ENCODE measurements at regions not wholly inside any gene's neighbourhood (a gene's known extent, or its start where the extent isn't known, plus 50 kb on each side); places are given as distances from the start of the nearest gene placed in this dataset.
A peak's percentile ranks its signal among the peaks of the same experiment; 100 is the strongest.

GRCh38 chr15:46622851-46623250, 988.0 kb downstream of the SQOR start:
- 79% methylated on average over 2 of the region's 2 CpGs for WGBS
- Histone ChIP-seq H3K4me1 (ENCODE audit: control insufficient read depth, insufficient read depth, low read depth, low read length) (no peaks in the 10 kb centered on the region), H3K18ac (ENCODE audit: low read depth in 1 of 2, low read length in 2 of 2) (no peak overlapping the region), H3K4ac (ENCODE audit: low read depth in 1 of 2, low read length in 2 of 2) (no peak overlapping the region), H3K14ac (ENCODE audit: low read length in 2 of 2) (no peak overlapping the region), H3K23ac (ENCODE audit: low read length in 2 of 2) (no peak overlapping the region), H3K9ac (ENCODE audit: low read length) (no peak overlapping the region), H3K27me3 (ENCODE audit: control insufficient read depth in 1 of 2, insufficient read depth in 1 of 2, low read length in 2 of 2) (no peaks in the 10 kb centered on the region), H2BK12ac (ENCODE audit: low read length in 2 of 2) (no peak overlapping the region), H2AFZ (ENCODE audit: low read depth, low read length) (no peak overlapping the region), H3K79me1 (replicated peaks; ENCODE audit: low read length, poor library complexity, severe bottlenecking) (no peaks in the 10 kb centered on the region), H4K8ac (ENCODE audit: low read length) (no peak overlapping the region), H3K9me3 (ENCODE audit: control insufficient read depth, low read length) (peaks cover 25% of the 10 kb centered on the region), H2BK120ac (ENCODE audit: low read depth, low read length) (no peak overlapping the region), H4K91ac (ENCODE audit: low read length) (no peak overlapping the region), H2AK5ac (ENCODE audit: low read length, severe bottlenecking) (no peak overlapping the region), H3K36me3 (ENCODE audit: control insufficient read depth in 1 of 2, insufficient read depth in 2 of 2, low read depth in 1 of 2, low read length in 2 of 2) (no peaks in the 10 kb centered on the region), H3K27ac (ENCODE audit: low read length, poor library complexity, severe bottlenecking) (no peak overlapping the region), H3K4me3 (ENCODE audit: insufficient read depth in 1 of 2, low read depth in 1 of 2, low read length in 2 of 2) (no peak overlapping the region), H3K4me2 (ENCODE audit: low read length, poor library complexity, severe bottlenecking) (no peak overlapping the region), H2BK15ac (ENCODE audit: low read depth, poor library complexity, severe bottlenecking) (no peak overlapping the region), H2BK5ac (ENCODE audit: low read depth, low read length, poor library complexity, severe bottlenecking) (no peak overlapping the region)
- DNase-seq: no peak

- no peaks in the 10 kb centered on the region for H3K9me3 ChIP-seq (ENCODE audit: control insufficient read depth, low read length)
- H2AK5ac ChIP-seq (ENCODE audit: low read length, severe bottlenecking): no peak overlapping the region
- no peak overlapping the region for H3K14ac ChIP-seq (ENCODE audit: low read length in 2 of 2)
- no peak overlapping the region for H3K4ac ChIP-seq (ENCODE audit: low read depth in 1 of 2, low read length in 2 of 2)
- no peak overlapping the region for H3K4me2 ChIP-seq (ENCODE audit: low read length, poor library complexity, severe bottlenecking)
- H3K18ac ChIP-seq (ENCODE audit: low read depth in 1 of 2, low read length in 2 of 2): no peak overlapping the region
- H2AFZ ChIP-seq (ENCODE audit: low read depth, low read length): no peak overlapping the region
- no peak overlapping the region for H2BK12ac ChIP-seq (ENCODE audit: low read length in 2 of 2)
- no peak overlapping the region for H4K8ac ChIP-seq (ENCODE audit: low read length)
- H3K4me1 ChIP-seq (ENCODE audit: control insufficient read depth, insufficient read depth, low read depth, low read length): no peaks in the 10 kb centered on the region
- no peaks in the 10 kb centered on the region for H3K79me1 ChIP-seq (replicated peaks; ENCODE audit: low read length, poor library complexity, severe bottlenecking)
- no peak overlapping the region for H3K27ac ChIP-seq (ENCODE audit: low read length, poor library complexity, severe bottlenecking)
- H4K91ac ChIP-seq (ENCODE audit: low read length): no peak overlapping the region
- H3K27me3 ChIP-seq (ENCODE audit: control insufficient read depth in 1 of 2, insufficient read depth in 1 of 2, low read length in 2 of 2): no peaks in the 10 kb centered on the region
- no peak overlapping the region for H3K9ac ChIP-seq (ENCODE audit: low read length)
- H3K4me3 ChIP-seq (ENCODE audit: insufficient read depth in 1 of 2, low read depth in 1 of 2, low read length in 2 of 2): no peak overlapping the region
- no peak overlapping the region for H2BK15ac ChIP-seq (ENCODE audit: low read depth, poor library complexity, severe bottlenecking)
- 80% methylated on average over 1 of the region's 1 CpG for WGBS
- H2BK5ac ChIP-seq (ENCODE audit: low read depth, low read length, poor library complexity, severe bottlenecking): no peak overlapping the region
- H2BK120ac ChIP-seq (ENCODE audit: low read depth, low read length): no peak overlapping the region
- no peaks in the 10 kb centered on the region for H3K36me3 ChIP-seq (ENCODE audit: control insufficient read depth in 1 of 2, insufficient read depth in 2 of 2, low read depth in 1 of 2, low read length in 2 of 2)
- peak; percentile 46 for DNase-seq
- no peak overlapping the region for H3K23ac ChIP-seq (ENCODE audit: low read length in 2 of 2)
Measured at GRCh38 chr15:46636206-46636605, 1001.4 kb downstream of the SQOR start.

- H2BK120ac ChIP-seq (ENCODE audit: low read depth, low read length): no peak overlapping the region
- H3K23ac ChIP-seq (ENCODE audit: low read length in 2 of 2): no peak overlapping the region
- no peak overlapping the region for H2BK5ac ChIP-seq (ENCODE audit: low read depth, low read length, poor library complexity, severe bottlenecking)
- no CpG with 5 or more reads among the region's 4 CpGs for WGBS
- no peak overlapping the region for H3K4me3 ChIP-seq (ENCODE audit: insufficient read depth in 1 of 2, low read depth in 1 of 2, low read length in 2 of 2)
- H3K36me3 ChIP-seq (ENCODE audit: control insufficient read depth in 1 of 2, insufficient read depth in 2 of 2, low read depth in 1 of 2, low read length in 2 of 2): no peaks in the 10 kb centered on the region
- no peaks in the 10 kb centered on the region for H3K9me3 ChIP-seq (ENCODE audit: control insufficient read depth, low read length)
- H3K14ac ChIP-seq (ENCODE audit: low read length in 2 of 2): no peak overlapping the region
- no peak overlapping the region for H3K9ac ChIP-seq (ENCODE audit: low read length)
- no peak overlapping the region for H4K8ac ChIP-seq (ENCODE audit: low read length)
- H3K18ac ChIP-seq (ENCODE audit: low read depth in 1 of 2, low read length in 2 of 2): no peak overlapping the region
- H3K4me1 ChIP-seq (ENCODE audit: control insufficient read depth, insufficient read depth, low read depth, low read length): no peaks in the 10 kb centered on the region
- no peak overlapping the region for H2BK15ac ChIP-seq (ENCODE audit: low read depth, poor library complexity, severe bottlenecking)
- no peaks in the 10 kb centered on the region for H3K79me1 ChIP-seq (replicated peaks; ENCODE audit: low read length, poor library complexity, severe bottlenecking)
- no peak overlapping the region for H2BK12ac ChIP-seq (ENCODE audit: low read length in 2 of 2)
- no peak for DNase-seq
- H2AFZ ChIP-seq (ENCODE audit: low read depth, low read length): no peak overlapping the region
- H3K4ac ChIP-seq (ENCODE audit: low read depth in 1 of 2, low read length in 2 of 2): no peak overlapping the region
- no peak overlapping the region for H3K4me2 ChIP-seq (ENCODE audit: low read length, poor library complexity, severe bottlenecking)
- no peak overlapping the region for H2AK5ac ChIP-seq (ENCODE audit: low read length, severe bottlenecking)
- H4K91ac ChIP-seq (ENCODE audit: low read length): no peak overlapping the region
- H3K27ac ChIP-seq (ENCODE audit: low read length, poor library complexity, severe bottlenecking): no peak overlapping the region
- H3K27me3 ChIP-seq (ENCODE audit: control insufficient read depth in 1 of 2, insufficient read depth in 1 of 2, low read length in 2 of 2): no peaks in the 10 kb centered on the region
Measured at GRCh38 chr15:46644501-46645481, 1010.0 kb downstream of the SQOR start.

- Histone ChIP-seq H2BK15ac (ENCODE audit: low read depth, poor library complexity, severe bottlenecking) (no peak overlapping the region), H3K9ac (ENCODE audit: low read length) (no peak overlapping the region), H4K8ac (ENCODE audit: low read length) (no peak overlapping the region), H3K18ac (ENCODE audit: low read depth in 1 of 2, low read length in 2 of 2) (no peak overlapping the region), H3K9me3 (ENCODE audit: control insufficient read depth, low read length) (no peaks in the 10 kb centered on the region), H3K4me1 (ENCODE audit: control insufficient read depth, insufficient read depth, low read depth, low read length) (no peaks in the 10 kb centered on the region), H3K4me2 (ENCODE audit: low read length, poor library complexity, severe bottlenecking) (no peak overlapping the region), H2BK5ac (ENCODE audit: low read depth, low read length, poor library complexity, severe bottlenecking) (no peak overlapping the region), H2BK120ac (ENCODE audit: low read depth, low read length) (no peak overlapping the region), H4K91ac (ENCODE audit: low read length) (no peak overlapping the region), H3K36me3 (ENCODE audit: control insufficient read depth in 1 of 2, insufficient read depth in 2 of 2, low read depth in 1 of 2, low read length in 2 of 2) (no peaks in the 10 kb centered on the region), H2AFZ (ENCODE audit: low read depth, low read length) (no peak overlapping the region), H3K79me1 (replicated peaks; ENCODE audit: low read length, poor library complexity, severe bottlenecking) (no peaks in the 10 kb centered on the region), H2BK12ac (ENCODE audit: low read length in 2 of 2) (no peak overlapping the region), H2AK5ac (ENCODE audit: low read length, severe bottlenecking) (no peak overlapping the region), H3K14ac (ENCODE audit: low read length in 2 of 2) (no peak overlapping the region), H3K27me3 (ENCODE audit: control insufficient read depth in 1 of 2, insufficient read depth in 1 of 2, low read length in 2 of 2) (no peaks in the 10 kb centered on the region), H3K4ac (ENCODE audit: low read depth in 1 of 2, low read length in 2 of 2) (no peak overlapping the region), H3K27ac (ENCODE audit: low read length, poor library complexity, severe bottlenecking) (no peak overlapping the region), H3K23ac (ENCODE audit: low read length in 2 of 2) (no peak overlapping the region), H3K4me3 (ENCODE audit: insufficient read depth in 1 of 2, low read depth in 1 of 2, low read length in 2 of 2) (no peak overlapping the region)
- WGBS: 75% methylated on average over 1 of the region's 1 CpG
- DNase-seq: no peak
Measured at GRCh38 chr15:46646490-46646889, 1011.7 kb downstream of the SQOR start.
